ENCODE measurements at regions not wholly inside any gene's neighbourhood (a gene's known extent, or its start where the extent isn't known, plus 50 kb on each side); places are given as distances from the start of the nearest gene placed in this dataset.
"Not testable (repeated sequence)": the region's sequence is repeated elsewhere in the genome, so short reads cannot be mapped to it uniquely, and the experiment has no call there.

- no peak for DNase-seq (ENCODE audit: low read depth)
Observed at GRCh38 chr6:4460586-4461475, 315.4 kb upstream of the CDYL start.

GRCh38 chr6:4459996-4460395, 316.2 kb upstream of the CDYL start:
- DNase-seq (ENCODE audit: low read depth) = no peak

DNA sequence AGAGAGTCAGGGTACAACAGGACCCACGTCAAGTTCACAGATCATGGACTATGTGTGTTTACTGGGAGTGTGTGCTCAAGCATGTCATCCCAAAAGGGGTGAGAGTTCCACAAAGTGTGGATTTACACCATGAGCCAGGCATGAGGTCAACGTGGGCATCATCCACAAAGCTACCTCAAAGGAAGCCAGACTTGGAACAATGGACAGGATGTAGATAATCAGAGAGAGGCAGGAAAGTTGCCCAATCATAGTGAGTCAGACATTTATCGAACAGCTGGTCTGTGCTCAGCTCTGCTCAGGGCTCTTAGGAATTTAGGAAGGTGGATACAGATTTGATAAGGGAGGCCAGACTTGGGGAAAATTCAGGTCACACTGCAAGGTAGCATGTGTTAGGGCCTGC, 317.2 kb upstream of the CDYL start:
- no peak for DNase-seq (ENCODE audit: low read depth)

- no peak for DNase-seq (ENCODE audit: low read depth)
Observed at GRCh38 chr6:4451718-4452117, 316.3 kb upstream of the ECI2 start.

GRCh38 chr6:4451081-4451480, 315.7 kb upstream of the ECI2 start:
- no peak for DNase-seq (ENCODE audit: low read depth)

DNA sequence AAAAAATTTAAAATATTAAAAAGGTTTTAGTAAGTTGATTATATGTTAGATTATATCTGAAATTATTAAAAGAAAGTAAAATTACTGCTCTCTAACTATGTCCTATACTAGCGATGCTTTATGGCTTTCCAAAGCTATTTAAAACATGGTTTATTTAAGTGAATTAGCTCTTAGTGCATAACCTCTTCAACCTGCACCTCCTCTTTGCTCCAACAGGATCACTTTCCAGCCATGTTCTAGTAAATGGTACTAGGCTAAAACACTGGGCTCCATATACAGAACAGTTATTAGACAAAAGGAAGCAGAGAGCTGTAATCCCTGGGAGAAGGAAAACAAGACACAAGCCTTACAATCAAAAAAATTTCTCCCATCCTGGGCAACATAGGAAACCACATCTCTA, 314.9 kb upstream of the ECI2 start:
- DNase-seq (ENCODE audit: low read depth) = no peak

- DNase-seq (ENCODE audit: low read depth) = no peak
Observed at GRCh38 chr6:4449409-4449808, 314.0 kb upstream of the ECI2 start.

- DNase-seq (ENCODE audit: low read depth) = no peak
Observed at GRCh38 chr6:4448841-4449240, 313.5 kb upstream of the ECI2 start.

- no peak for DNase-seq (ENCODE audit: low read depth)
Observed at GRCh38 chr6:4447639-4448330, 312.4 kb upstream of the ECI2 start.

DNA sequence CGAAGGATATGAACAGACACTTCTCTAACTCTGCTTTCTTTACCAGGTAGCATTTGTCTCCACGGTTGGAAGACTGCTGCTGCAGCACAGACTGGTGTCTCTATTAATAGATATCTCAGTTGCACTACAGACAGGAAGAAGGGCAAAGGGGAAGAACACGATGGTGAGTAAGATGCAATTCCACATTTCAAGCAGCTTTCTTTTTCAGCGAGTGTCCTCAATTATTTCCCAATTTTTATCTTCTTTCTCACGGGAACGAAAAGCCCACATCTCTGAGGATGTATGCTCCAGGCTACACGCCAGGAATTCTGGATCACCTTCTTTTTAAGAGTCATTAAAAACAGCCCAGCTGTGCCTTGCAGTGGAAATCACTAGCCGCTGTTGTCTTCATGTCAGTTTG, 311.6 kb upstream of the ECI2 start:
- no peak for DNase-seq (ENCODE audit: low read depth)

- no peak for DNase-seq (ENCODE audit: low read depth)
Observed at GRCh38 chr6:4441981-4442434, 306.6 kb upstream of the ECI2 start.

DNA sequence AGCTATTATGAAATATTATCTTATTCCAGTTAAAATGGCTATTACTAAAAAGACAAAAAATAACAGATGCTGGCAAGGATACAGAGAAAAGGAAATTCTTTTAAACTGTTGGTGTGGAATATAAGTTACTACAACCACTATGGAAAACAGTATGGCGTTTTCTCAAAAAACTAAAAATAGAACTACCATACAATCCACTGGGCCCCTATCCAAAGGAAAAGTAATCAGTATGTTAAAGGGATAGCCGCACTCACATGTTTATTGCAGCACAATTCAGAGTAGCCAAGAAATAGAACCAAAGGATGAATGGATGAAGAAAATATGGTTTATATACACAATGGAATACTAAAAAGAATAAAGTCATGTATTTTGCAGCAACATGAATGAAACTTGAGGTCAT, 303.8 kb upstream of the ECI2 start:
- no peak for DNase-seq (ENCODE audit: low read depth)

DNA sequence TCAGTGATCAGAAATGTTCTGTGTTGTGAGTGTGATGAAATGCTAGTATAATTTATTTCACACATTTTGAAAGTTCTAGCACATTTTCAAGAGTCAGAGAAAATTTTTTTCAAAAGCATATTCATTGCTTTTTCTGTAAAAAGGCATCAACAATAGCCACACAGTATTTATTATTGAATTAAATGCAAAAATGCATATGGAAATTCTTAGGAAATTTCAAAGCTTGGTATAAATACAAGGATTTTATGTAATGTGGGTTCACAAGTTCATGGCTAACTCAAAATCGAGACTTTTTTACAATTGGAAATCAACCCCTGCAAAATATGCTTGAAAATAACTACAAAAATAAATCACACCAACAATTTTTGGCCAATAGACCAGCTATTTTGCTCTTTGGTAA, 302.0 kb upstream of the ECI2 start:
- DNase-seq (ENCODE audit: low read depth) = no peak

DNA sequence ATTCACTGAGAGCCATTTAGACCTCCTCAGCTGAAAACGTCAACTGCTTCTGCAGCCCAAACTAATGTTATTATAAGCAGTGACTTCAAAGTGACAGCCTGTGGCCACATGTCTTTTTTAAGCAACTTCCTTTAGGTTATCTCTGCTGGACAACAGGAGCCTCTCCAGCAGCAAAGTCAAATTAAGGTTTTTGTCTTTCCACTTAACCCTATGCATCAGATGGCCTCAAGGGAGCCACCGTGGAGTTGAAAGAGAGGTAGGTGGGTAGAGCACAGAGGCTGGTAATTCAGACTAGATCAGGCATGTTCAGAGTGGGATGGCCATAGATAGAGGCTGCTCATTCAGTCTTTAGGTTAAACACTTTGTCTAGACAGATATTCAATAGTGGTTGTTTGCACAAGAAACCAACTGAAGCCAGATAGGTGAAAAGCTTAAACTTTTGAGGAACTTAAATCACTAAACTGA, 300.6 kb upstream of the ECI2 start:
- DNase-seq (ENCODE audit: low read depth) = no peak

GRCh38 chr6:4434655-4435054, 299.3 kb upstream of the ECI2 start:
- no peak for DNase-seq (ENCODE audit: low read depth)

GRCh38 chr6:4433199-4433598, 297.8 kb upstream of the ECI2 start:
- DNase-seq (ENCODE audit: low read depth) = no peak

DNA sequence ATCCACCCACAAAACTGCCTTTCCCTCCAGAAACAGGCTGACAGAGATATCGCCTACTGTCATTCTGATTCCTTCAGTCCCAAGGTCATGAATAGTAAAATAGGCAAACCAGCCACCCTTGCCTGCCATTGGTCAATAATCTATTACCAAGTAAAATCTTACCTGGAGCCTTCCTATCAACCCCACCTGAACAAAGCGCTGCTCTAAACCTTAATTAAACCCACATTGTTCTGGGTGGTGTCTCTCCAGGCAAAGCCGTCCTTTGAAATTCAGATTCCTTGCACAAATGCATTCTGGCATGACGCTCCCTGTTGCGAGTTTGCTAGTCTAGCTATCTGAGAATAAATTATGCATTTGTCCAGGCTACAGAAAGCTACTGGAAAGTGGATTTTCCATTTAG, 291.6 kb upstream of the ECI2 start:
- DNase-seq (ENCODE audit: low read depth) = no peak

GRCh38 chr6:4421837-4422236, 286.5 kb upstream of the ECI2 start:
- DNase-seq (ENCODE audit: low read depth) = no peak

DNA sequence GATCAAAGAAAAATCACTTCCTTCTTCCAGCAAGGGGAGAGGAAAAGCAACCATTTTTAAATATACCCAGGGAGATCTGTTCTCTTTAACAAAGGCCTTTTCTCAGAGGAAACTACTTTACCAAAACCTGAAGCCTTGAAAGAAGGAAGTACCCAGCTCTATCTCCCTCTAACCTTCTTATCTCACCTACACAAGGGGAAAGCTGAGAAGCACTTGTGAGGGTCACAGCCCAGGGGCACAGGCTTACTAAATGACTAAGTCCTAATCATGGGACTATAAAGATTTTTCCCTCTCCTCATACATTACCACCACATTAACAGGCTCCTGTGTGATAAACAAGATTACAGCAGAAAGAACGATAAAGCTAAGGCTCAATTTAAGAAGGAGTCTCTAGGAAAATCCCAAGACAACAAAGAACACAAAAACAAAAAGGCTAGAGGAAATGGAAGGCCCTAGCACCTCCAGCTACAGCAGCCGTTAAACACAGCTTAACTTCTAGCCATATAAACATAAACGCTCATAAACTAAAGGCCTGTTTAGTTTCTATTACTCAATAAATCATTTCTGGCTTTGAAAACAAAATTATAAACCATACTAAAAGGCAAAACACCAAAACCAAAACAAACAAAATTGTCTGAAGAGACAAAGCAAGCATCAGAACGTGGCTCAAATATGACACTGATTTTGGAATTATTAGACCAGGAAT, 284.9 kb upstream of the ECI2 start:
- no peak for DNase-seq (ENCODE audit: low read depth)

GRCh38 chr6:4415549-4415948, 280.2 kb upstream of the ECI2 start:
- DNase-seq (ENCODE audit: low read depth) = no peak

DNA sequence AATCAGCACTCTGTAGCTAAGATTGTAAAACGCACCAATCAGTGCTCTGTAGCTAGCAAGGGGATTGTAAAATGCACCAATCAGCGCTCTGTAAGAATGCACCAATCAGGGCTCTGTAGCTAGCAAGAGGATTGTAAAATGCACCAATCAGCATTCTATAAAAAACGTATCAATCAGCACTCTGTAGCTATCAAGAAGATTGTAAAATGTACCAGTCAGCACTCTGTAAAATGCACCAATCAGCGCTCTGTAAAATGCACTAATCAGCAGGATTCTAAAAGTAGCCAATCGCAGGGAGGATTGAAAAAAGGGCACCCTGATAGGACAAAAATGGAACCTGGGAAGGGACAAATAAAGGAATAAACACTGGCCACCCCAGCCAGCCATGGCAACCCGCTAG, 278.7 kb upstream of the ECI2 start:
- DNase-seq (ENCODE audit: low read depth) = not testable (repeated sequence)

- no peak for DNase-seq (ENCODE audit: low read depth)
Observed at GRCh38 chr6:4413073-4413472, 277.7 kb upstream of the ECI2 start.

- no peak for DNase-seq (ENCODE audit: low read depth)
Observed at GRCh38 chr6:4412488-4412887, 277.1 kb upstream of the ECI2 start.
